LNCaP clone FGC (cell line): ENCODE measurements at regions not wholly inside any gene's neighbourhood (a gene's known extent, or its start where the extent isn't known, plus 50 kb on each side); places are given as distances from the start of the nearest gene placed in this dataset.
A peak's percentile ranks its signal among the peaks of the same experiment; 100 is the strongest.

ENCODE experiments used
- DNase-seq: peaks from one replicate; pipeline ENCODE4 v3.0.0-alpha.2; 2011; ENCODE audit warnings: low read depth
- H3K4me3 ChIP-seq: 2 replicates; pipeline ENCODE4 v1.5.1; 2011; ENCODE audit warnings: mild to moderate bottlenecking, low read depth, low read length, control low read depth
- TF ChIP-seq, protein P1 (sequence below): IDR thresholded peaks from 2 replicates; pipeline ENCODE4 v1.5.1; 2012; ENCODE audit warnings: mild to moderate bottlenecking; ENCODE audit not compliant: control insufficient read depth, insufficient read depth; ENCODE audit errors: extremely low read depth

DNA sequence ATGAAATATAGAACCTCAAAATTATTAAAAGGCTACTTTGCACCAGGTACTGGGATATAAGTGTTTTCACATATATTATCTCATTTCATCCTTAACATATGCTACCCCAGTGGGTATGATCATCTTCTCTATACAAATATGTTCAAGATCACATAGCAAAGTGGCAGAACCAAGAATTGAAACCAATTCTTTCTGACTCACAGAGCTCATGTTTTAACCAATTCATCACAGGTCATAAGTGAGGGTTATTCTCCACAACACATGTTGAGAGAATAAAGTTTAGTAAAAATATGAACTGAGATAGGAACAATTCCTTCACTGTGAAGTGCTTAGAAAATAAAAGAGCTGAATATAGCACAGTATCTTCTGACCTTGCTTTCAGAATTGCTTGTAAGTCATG is 442.9 kb upstream of the RASGEF1B start:
- H3K4me3 ChIP-seq: no peak overlapping the region
- no peak for DNase-seq
- TF ChIP-seq, protein P1, sequence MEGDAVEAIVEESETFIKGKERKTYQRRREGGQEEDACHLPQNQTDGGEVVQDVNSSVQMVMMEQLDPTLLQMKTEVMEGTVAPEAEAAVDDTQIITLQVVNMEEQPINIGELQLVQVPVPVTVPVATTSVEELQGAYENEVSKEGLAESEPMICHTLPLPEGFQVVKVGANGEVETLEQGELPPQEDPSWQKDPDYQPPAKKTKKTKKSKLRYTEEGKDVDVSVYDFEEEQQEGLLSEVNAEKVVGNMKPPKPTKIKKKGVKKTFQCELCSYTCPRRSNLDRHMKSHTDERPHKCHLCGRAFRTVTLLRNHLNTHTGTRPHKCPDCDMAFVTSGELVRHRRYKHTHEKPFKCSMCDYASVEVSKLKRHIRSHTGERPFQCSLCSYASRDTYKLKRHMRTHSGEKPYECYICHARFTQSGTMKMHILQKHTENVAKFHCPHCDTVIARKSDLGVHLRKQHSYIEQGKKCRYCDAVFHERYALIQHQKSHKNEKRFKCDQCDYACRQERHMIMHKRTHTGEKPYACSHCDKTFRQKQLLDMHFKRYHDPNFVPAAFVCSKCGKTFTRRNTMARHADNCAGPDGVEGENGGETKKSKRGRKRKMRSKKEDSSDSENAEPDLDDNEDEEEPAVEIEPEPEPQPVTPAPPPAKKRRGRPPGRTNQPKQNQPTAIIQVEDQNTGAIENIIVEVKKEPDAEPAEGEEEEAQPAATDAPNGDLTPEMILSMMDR: no peak

DNA sequence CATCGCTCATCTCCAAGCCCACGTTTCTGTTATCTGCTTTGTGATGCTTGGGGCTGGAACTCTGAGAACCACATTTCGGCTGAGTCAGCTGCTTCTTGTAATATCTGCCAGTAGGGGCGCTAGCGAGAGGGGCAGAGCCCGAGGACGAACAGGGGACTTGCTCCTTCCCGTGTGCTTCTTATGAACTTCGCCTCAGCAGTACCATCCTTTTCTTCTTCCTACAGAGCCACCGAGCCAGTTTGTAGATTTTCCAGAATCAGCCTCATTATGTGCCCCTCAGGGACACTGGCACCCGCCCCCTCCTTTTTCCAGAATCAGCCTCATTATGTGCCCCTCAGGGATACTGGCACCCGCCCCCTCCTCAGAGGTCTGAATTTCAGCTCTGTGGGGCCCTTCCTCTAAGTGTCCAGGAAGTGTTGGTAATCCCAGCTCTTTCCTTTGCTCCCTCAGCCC is 441.7 kb upstream of the RASGEF1B start:
- H3K4me3 ChIP-seq: no peak overlapping the region
- DNase-seq: peak; percentile 6
- TF ChIP-seq, protein P1: peak; percentile 93

DNA sequence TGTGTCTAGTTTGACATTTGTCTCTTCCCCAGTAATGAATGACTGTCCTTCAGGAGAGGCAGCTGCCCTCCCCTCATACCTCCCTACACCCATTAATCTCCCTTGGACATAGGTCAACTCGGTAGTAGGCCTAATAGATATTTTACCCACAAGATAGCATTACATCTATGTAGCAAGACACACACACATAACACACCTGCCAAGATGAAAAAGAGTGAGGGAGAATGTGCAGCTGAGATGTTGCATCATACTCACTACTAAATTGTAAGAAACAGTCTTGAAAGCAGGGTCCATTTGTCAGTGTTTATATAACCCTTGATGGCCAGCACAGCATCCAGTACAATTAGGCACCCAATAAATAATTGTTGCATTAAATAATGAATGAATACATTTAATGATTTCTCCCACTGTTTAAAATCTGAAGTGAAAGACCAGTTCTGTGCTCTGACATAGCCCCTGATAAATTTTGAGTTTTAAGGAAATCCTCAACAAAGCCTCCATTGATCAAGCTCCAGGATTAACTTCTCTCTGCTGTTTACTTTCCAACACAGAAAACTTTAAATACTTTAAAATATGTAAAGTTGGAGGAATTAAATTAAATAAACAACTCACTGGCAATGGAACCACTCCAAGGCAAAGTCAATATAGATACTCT is 440.8 kb upstream of the RASGEF1B start:
- DNase-seq: no peak
- H3K4me3 ChIP-seq: no peak overlapping the region
- TF ChIP-seq, protein P1: no peak

DNA sequence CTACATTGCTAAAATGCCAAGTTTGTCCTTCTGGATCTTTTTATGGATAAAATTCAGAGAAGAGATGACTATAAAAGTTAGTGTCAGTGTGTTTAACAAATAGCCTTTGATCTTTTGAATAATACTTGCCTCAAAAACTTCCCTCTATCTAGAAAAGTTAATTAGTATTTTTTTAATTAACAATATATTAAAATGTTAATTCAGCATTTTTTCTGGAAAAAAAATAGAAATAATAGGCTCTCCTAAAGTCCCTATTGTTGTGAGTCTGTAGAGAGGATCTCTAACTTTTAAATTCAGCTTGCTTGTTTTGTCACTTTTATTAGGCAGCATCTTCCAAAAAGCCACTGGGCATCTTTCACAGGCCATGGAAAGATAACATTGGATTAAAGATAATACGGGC is 435.2 kb upstream of the RASGEF1B start:
- TF ChIP-seq, protein P1: no peak
- H3K4me3 ChIP-seq: no peak overlapping the region
- DNase-seq: no peak

DNA sequence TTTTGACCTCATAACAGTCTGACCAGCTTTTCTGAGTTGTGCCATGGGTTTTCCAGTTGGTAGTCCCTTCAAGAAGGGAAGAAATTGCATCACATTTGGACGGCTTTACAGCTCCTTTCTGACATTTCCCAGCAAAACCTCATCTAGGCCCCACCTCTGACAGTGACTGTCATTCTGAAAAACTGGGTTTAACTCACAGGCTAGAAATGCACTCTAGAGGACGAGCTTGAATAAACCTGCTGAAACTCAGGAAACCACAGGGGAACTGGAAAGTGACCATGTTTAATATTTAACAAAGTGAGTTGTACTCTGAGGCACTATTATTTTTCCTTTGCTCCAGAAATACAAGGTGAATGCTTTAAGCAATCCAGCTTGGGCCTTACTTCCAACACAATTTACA is 434.3 kb upstream of the RASGEF1B start:
- DNase-seq: no peak
- no peak overlapping the region for H3K4me3 ChIP-seq
- TF ChIP-seq, protein P1: no peak

DNA sequence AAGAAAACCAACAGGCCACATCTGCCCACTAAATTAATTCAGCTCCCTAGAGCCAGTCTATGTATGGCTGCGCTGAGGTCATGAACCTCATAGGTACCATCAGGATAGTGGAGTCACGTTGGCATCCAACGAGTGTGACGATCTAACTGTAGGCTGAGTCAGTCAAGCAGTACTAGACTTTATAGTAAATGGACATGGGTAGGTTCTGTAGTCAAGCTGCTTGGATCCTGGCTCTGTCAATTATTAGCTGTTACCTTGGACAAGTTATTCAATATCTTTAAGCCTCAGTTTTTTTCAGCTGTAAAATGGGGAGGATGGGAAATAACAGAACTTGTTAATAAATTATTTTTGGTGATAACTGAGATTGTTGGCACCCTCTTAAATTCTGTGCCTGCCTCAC is 432.4 kb upstream of the RASGEF1B start:
- TF ChIP-seq, protein P1: no peak
- H3K4me3 ChIP-seq: no peak overlapping the region
- DNase-seq: no peak

DNA sequence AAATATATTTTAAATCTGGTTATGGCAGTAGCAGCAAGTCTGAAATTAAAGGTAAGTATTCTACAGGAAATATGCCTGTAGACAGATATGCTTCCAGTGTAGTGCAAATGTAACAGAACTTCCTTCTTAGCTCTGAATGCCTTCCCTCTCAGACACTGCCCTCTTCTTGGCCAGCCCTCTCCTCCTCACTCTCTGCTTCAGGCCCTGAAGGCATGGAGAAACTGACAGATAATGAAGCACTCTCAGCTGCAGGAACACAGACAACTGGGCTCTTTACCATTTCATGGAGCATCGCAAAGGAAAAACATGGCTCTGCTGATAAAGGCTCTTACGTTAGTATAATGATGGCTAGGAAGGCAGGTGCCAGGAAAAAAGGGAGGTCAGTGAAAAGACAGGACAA is 431.5 kb upstream of the RASGEF1B start:
- TF ChIP-seq, protein P1: no peak
- no peak overlapping the region for H3K4me3 ChIP-seq
- DNase-seq: no peak
